Fibroblast of lung (primary cell): ENCODE measurements at regions not wholly inside any gene's neighbourhood (a gene's known extent, or its start where the extent isn't known, plus 50 kb on each side); places are given as distances from the start of the nearest gene placed in this dataset.

Source experiments
- DNase-seq, 2 donors: peaks; one replicate each; pipeline versions ENCODE4 v3.0.0 to v3.0.0-alpha.2; 2010; ENCODE audit warnings: low read depth in 2 of 2
- H2AFZ ChIP-seq: 2 replicates; pipeline ENCODE4 v1.5.1; 2012; ENCODE audit warnings: low read length, control low read depth, inconsistent platforms
- H3K27ac ChIP-seq: 2 replicates; pipeline ENCODE4 v1.5.1; 2011; ENCODE audit warnings: low read length, control low read depth; ENCODE audit not compliant: insufficient read depth
- H3K27me3 ChIP-seq: 2 replicates; pipeline ENCODE4 v1.5.1; 2011; ENCODE audit warnings: mild to moderate bottlenecking, low read length; ENCODE audit not compliant: control insufficient read depth, insufficient read depth
- H3K36me3 ChIP-seq: 2 replicates; pipeline ENCODE4 v1.5.1; 2011; ENCODE audit warnings: low read length; ENCODE audit not compliant: control insufficient read depth, insufficient read depth
- H3K4me1 ChIP-seq: 2 replicates; pipeline ENCODE4 v1.5.1; 2011; ENCODE audit warnings: low read length; ENCODE audit not compliant: control insufficient read depth, insufficient read depth; ENCODE audit errors: extremely low read depth
- H3K4me2 ChIP-seq: 2 replicates; pipeline ENCODE4 v1.5.1; 2011; ENCODE audit warnings: low read length, control low read depth; ENCODE audit not compliant: insufficient read depth; ENCODE audit errors: extremely low read depth
- H3K4me3 ChIP-seq, 4 experiments: fragments of 200-600 bp in 1 of 4; sonication (generic) in 1 of 4; replicated peaks in 1 of 4; 2 replicates each; pipeline ENCODE4 v1.5.1; 2011 to 2016; ENCODE audit warnings: low read length in 4 of 4, low read depth in 3 of 4, mild to moderate bottlenecking in 3 of 4, control low read depth in 2 of 4, inconsistent platforms in 1 of 4, mixed read lengths in 1 of 4; ENCODE audit not compliant: insufficient read depth in 1 of 4; ENCODE audit errors: control extremely low read depth in 1 of 4
- H3K79me2 ChIP-seq: 2 replicates; pipeline ENCODE4 v1.5.1; 2012; ENCODE audit warnings: mild to moderate bottlenecking, low read length, inconsistent platforms; ENCODE audit not compliant: control insufficient read depth, insufficient read depth
- H3K9ac ChIP-seq: 2 replicates; pipeline ENCODE4 v1.5.1; 2011; ENCODE audit warnings: mild to moderate bottlenecking, low read length, control low read depth; ENCODE audit not compliant: insufficient read depth
- H3K9me3 ChIP-seq: 2 replicates; pipeline ENCODE4 v1.5.1; 2012; ENCODE audit warnings: low read depth, low read length; ENCODE audit not compliant: control insufficient read depth, insufficient read depth
- H4K20me1 ChIP-seq: 2 replicates; pipeline ENCODE4 v1.5.1; 2011; ENCODE audit warnings: low read length; ENCODE audit not compliant: control insufficient read depth, insufficient read depth; ENCODE audit errors: extremely low read depth
- EZH2 ChIP-seq: IDR thresholded peaks from 2 replicates; pipeline ENCODE4 v1.5.1; 2012; ENCODE audit warnings: low read length, control low read depth, mild to moderate bottlenecking; ENCODE audit errors: missing control alignments
- TF ChIP-seq, protein P1 (sequence below), 2 donors: IDR thresholded peaks in 1 of 2; conservative IDR thresholded peaks in 1 of 2; 1 replicate in 1 of 2; 2 replicates in 1 of 2; pipeline ENCODE4 v1.5.1; 2011 to 2012; ENCODE audit warnings: low read length in 2 of 2, control low read depth in 1 of 2, inconsistent platforms in 1 of 2, low read depth in 1 of 2, mild to moderate bottlenecking in 1 of 2

GRCh38 chr13:110070046-110070445 is 236.9 kb downstream of the COL4A1 start:
- Histone ChIP-seq H2AFZ (no peak overlapping the region), H3K4me3 (no peak overlapping the region), H3K27me3 (no peaks in the 10 kb centered on the region), H3K4me1 (no peaks in the 10 kb centered on the region), H3K9me3 (no peaks in the 10 kb centered on the region), H3K36me3 (no peaks in the 10 kb centered on the region), H3K79me2 (no peaks in the 10 kb centered on the region), H3K27ac (no peak overlapping the region), H4K20me1 (no peaks in the 10 kb centered on the region), H3K9ac (no peak overlapping the region), H3K4me2 (no peak overlapping the region)
- no peak for DNase-seq
- TF ChIP-seq, protein P1, sequence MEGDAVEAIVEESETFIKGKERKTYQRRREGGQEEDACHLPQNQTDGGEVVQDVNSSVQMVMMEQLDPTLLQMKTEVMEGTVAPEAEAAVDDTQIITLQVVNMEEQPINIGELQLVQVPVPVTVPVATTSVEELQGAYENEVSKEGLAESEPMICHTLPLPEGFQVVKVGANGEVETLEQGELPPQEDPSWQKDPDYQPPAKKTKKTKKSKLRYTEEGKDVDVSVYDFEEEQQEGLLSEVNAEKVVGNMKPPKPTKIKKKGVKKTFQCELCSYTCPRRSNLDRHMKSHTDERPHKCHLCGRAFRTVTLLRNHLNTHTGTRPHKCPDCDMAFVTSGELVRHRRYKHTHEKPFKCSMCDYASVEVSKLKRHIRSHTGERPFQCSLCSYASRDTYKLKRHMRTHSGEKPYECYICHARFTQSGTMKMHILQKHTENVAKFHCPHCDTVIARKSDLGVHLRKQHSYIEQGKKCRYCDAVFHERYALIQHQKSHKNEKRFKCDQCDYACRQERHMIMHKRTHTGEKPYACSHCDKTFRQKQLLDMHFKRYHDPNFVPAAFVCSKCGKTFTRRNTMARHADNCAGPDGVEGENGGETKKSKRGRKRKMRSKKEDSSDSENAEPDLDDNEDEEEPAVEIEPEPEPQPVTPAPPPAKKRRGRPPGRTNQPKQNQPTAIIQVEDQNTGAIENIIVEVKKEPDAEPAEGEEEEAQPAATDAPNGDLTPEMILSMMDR (conservative IDR thresholded peaks at IDR 0.05 in 1 of 2, IDR thresholded peaks at IDR 0.05 in 1 of 2; ENCODE audit: low read depth in 1 of 2, low read length in 2 of 2) = no peak
- TF ChIP-seq EZH2 = no peak

GRCh38 chr13:110068176-110068473 is 238.8 kb downstream of the COL4A1 start:
- Histone ChIP-seq H4K20me1 (no peaks in the 10 kb centered on the region), H3K4me3 (no peak overlapping the region)
- TF ChIP-seq, protein P1 (conservative IDR thresholded peaks at IDR 0.05 in 1 of 2, IDR thresholded peaks at IDR 0.05 in 1 of 2; ENCODE audit: low read depth in 1 of 2, low read length in 2 of 2) = no peak
- TF ChIP-seq EZH2 = no peak

GRCh38 chr13:110067355-110068175 is 239.4 kb downstream of the COL4A1 start:
- no peaks in the 10 kb centered on the region for H4K20me1 ChIP-seq
- TF ChIP-seq, protein P1 (conservative IDR thresholded peaks at IDR 0.05 in 1 of 2, IDR thresholded peaks at IDR 0.05 in 1 of 2; ENCODE audit: low read depth in 1 of 2, low read length in 2 of 2) = no peak
- TF ChIP-seq EZH2 = no peak
- DNase-seq = peak in 1 of 2 donors; percentile 15
- no peak overlapping the region for H3K9ac ChIP-seq
- no peak overlapping the region for H2AFZ ChIP-seq
- no peaks in the 10 kb centered on the region for H3K4me1 ChIP-seq
- no peaks in the 10 kb centered on the region for H3K9me3 ChIP-seq
- no peaks in the 10 kb centered on the region for H3K36me3 ChIP-seq
- H3K79me2 ChIP-seq = no peaks in the 10 kb centered on the region
- H3K27me3 ChIP-seq = no peaks in the 10 kb centered on the region
- H3K27ac ChIP-seq = no peak overlapping the region
- no peak overlapping the region for H3K4me3 ChIP-seq
- no peak overlapping the region for H3K4me2 ChIP-seq

More at GRCh38 chr13:110068176-110068473, 238.8 kb downstream of the COL4A1 start:
- Histone ChIP-seq H2AFZ (no peak overlapping the region), H3K36me3 (no peaks in the 10 kb centered on the region), H3K27ac (no peak overlapping the region), H3K9me3 (no peaks in the 10 kb centered on the region), H3K9ac (no peak overlapping the region), H3K79me2 (no peaks in the 10 kb centered on the region), H3K27me3 (no peaks in the 10 kb centered on the region), H3K4me2 (no peak overlapping the region), H3K4me1 (no peaks in the 10 kb centered on the region)
- no peak for DNase-seq
